ENCODE measurements at regions not wholly inside any gene's neighbourhood (a gene's known extent, or its start where the extent isn't known, plus 50 kb on each side); places are given as distances from the start of the nearest gene placed in this dataset.
A peak's percentile ranks its signal among the peaks of the same experiment; 100 is the strongest.

DNA sequence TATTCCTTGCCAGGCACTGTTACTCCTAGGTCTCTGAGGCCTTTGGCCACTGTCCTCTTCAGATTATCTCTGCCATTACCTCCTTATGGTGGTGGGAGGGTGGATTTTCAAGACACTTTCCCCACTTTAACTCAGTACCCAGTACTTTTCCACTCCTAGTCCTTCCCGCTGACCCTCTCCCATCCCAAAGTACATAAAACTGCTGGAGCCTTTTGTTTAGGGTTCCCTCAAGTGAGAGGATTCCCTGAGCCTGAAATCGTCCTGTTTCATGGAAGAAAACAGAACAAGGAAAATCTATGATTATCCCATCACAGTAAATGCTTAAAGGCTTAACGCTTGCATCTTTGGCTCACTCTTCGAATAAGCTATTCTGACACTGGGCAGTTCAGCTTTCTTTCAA is 1742.5 kb upstream of the ADGRL3 start:
- no peak for DNase-seq
- Histone ChIP-seq H3K9me3 (ENCODE audit: control insufficient read depth, low read depth, low read length) (no peaks in the 10 kb centered on the region), H3K23me2 (ENCODE audit: insufficient read length, low read depth, low read length, poor library complexity, severe bottlenecking) (no peaks in the 10 kb centered on the region), H3K18ac (ENCODE audit: insufficient read length, low read depth, low read length) (no peak overlapping the region), H3K23ac (ENCODE audit: insufficient read length, low read depth, low read length) (no peak overlapping the region), H2BK20ac (ENCODE audit: low read depth, low read length, poor library complexity, severe bottlenecking) (no peak overlapping the region), H4K20me1 (ENCODE audit: control insufficient read depth, insufficient read depth, insufficient read length) (no peaks in the 10 kb centered on the region), H3K79me1 (ENCODE audit: insufficient read depth, low read depth, low read length, poor library complexity, severe bottlenecking) (no peaks in the 10 kb centered on the region), H3K4me2 (ENCODE audit: insufficient read depth, insufficient read length, low read length) (no peak overlapping the region), H3K14ac (ENCODE audit: insufficient read depth, low read length) (no peak overlapping the region), H3K4ac (ENCODE audit: low read depth, low read length) (no peak overlapping the region), H2BK5ac (ENCODE audit: insufficient read length, low read length) (no peak overlapping the region), H2AFZ (ENCODE audit: low read length) (peak overlapping the region; percentile 92), H3K79me2 (ENCODE audit: insufficient read depth, low read length) (no peaks in the 10 kb centered on the region), H3T11ph (ENCODE audit: low read length) (no peak overlapping the region), H4K8ac (replicated peaks; ENCODE audit: insufficient read length, low read depth, low read length) (peak overlapping the region; percentile 82), H2BK12ac (ENCODE audit: insufficient read length, low read depth, low read length) (no peak overlapping the region), H4K91ac (ENCODE audit: insufficient read length, low read depth, low read length) (no peak overlapping the region), H3K27ac (ENCODE audit: insufficient read length, low read depth, low read length) (no peak overlapping the region), H3K9ac (ENCODE audit: extremely low read depth, insufficient read length, low read length) (no peak overlapping the region), H2AK5ac (ENCODE audit: insufficient read length, low read length) (no peak overlapping the region), H2BK15ac (ENCODE audit: low read depth, low read length) (no peak overlapping the region), H3K27me3 (ENCODE audit: insufficient read depth, low read length) (no peaks in the 10 kb centered on the region), H2BK120ac (ENCODE audit: low read depth, low read length, poor library complexity, severe bottlenecking) (no peak overlapping the region), H3K56ac (ENCODE audit: insufficient read length, low read depth, low read length) (no peak overlapping the region), H3K4me1 (ENCODE audit: insufficient read depth, low read length) (no peaks in the 10 kb centered on the region; the same call in 1 of the 2 replicates), H4K5ac (ENCODE audit: insufficient read length, low read depth, low read length) (peak overlapping the region; percentile 24)
- no CpG with 5 or more reads among the region's 4 CpGs for WGBS (ENCODE audit: extremely low coverage, insufficient read length, low lambda C conversion rate)
- H3K27me3 Mint-ChIP-seq (ENCODE audit: low read depth): no peaks in the 10 kb centered on the region
- no peak overlapping the region for H3K4me3 Mint-ChIP-seq
- H3K9me3 Mint-ChIP-seq: no peaks in the 10 kb centered on the region; a peak in 1 of 5 replicates
- H3K4me1 Mint-ChIP-seq: peaks cover 0 to 4% of the 10 kb centered on the region in 2 experiments; a peak in 2 of 4 replicates
- no peaks in the 10 kb centered on the region for H3K36me3 Mint-ChIP-seq (ENCODE audit: insufficient read depth in 1 of 3, low read depth in 3 of 3)
- peak overlapping the region; percentile 13 to 78 (median 71); a peak in 4 of 7 replicates for H3K27ac Mint-ChIP-seq
- TF ChIP-seq, protein P1, sequence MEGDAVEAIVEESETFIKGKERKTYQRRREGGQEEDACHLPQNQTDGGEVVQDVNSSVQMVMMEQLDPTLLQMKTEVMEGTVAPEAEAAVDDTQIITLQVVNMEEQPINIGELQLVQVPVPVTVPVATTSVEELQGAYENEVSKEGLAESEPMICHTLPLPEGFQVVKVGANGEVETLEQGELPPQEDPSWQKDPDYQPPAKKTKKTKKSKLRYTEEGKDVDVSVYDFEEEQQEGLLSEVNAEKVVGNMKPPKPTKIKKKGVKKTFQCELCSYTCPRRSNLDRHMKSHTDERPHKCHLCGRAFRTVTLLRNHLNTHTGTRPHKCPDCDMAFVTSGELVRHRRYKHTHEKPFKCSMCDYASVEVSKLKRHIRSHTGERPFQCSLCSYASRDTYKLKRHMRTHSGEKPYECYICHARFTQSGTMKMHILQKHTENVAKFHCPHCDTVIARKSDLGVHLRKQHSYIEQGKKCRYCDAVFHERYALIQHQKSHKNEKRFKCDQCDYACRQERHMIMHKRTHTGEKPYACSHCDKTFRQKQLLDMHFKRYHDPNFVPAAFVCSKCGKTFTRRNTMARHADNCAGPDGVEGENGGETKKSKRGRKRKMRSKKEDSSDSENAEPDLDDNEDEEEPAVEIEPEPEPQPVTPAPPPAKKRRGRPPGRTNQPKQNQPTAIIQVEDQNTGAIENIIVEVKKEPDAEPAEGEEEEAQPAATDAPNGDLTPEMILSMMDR (conservative IDR thresholded peaks at IDR 0.05): no peak

Data from H9 (cell line).